Fibroblast of gingiva (primary cell): ENCODE measurements at regions not wholly inside any gene's neighbourhood (a gene's known extent, or its start where the extent isn't known, plus 50 kb on each side); places are given as distances from the start of the nearest gene placed in this dataset.

Experiments
- DNase-seq: peaks from one replicate; pipeline ENCODE4 v3.0.0-alpha.2; 2011; ENCODE audit warnings: low read depth

GRCh38 chr16:18059089-18059488 lies 277.4 kb downstream of the NPIPA8 start:
- no peak for DNase-seq

GRCh38 chr16:18055411-18055916 lies 281.1 kb downstream of the NPIPA8 start:
- DNase-seq: no peak

- no peak for DNase-seq
Measured at GRCh38 chr16:18050777-18051176, 285.8 kb downstream of the NPIPA8 start.

GRCh38 chr16:18050234-18050633 lies 286.3 kb downstream of the NPIPA8 start:
- DNase-seq: no peak

GRCh38 chr16:18049547-18050133 lies 286.9 kb downstream of the NPIPA8 start:
- DNase-seq: no peak

GRCh38 chr16:18048853-18049546 lies 287.5 kb downstream of the NPIPA8 start:
- no peak for DNase-seq

- no peak for DNase-seq
Measured at GRCh38 chr16:18047761-18048160, 288.8 kb downstream of the NPIPA8 start.

- no peak for DNase-seq
Measured at GRCh38 chr16:18045356-18045755, 291.2 kb downstream of the NPIPA8 start.

- no peak for DNase-seq
Measured at GRCh38 chr16:18041864-18042834, 294.4 kb downstream of the NPIPA8 start.

GRCh38 chr16:18039931-18040330 lies 296.6 kb downstream of the NPIPA8 start:
- no peak for DNase-seq

GRCh38 chr16:18037051-18037450 lies 299.5 kb downstream of the NPIPA8 start:
- no peak for DNase-seq

GRCh38 chr16:18024611-18025010 lies 311.9 kb downstream of the NPIPA8 start:
- DNase-seq: no peak

GRCh38 chr16:18018376-18018775 lies 318.2 kb downstream of the NPIPA8 start:
- DNase-seq: no peak

- no peak for DNase-seq
Measured at GRCh38 chr16:18013863-18014262, 322.7 kb downstream of the NPIPA8 start.

GRCh38 chr16:18008356-18008755 lies 328.2 kb downstream of the NPIPA8 start:
- DNase-seq: no peak

GRCh38 chr16:18003033-18003432 lies 333.5 kb downstream of the NPIPA8 start:
- no peak for DNase-seq

- DNase-seq: no peak
Measured at GRCh38 chr16:17998996-17999395, 337.5 kb downstream of the NPIPA8 start.

GRCh38 chr16:17998550-17998949 lies 338.0 kb downstream of the NPIPA8 start:
- no peak for DNase-seq

GRCh38 chr16:17994027-17994426 lies 342.5 kb downstream of the NPIPA8 start:
- no peak for DNase-seq

GRCh38 chr16:17992416-17992815 lies 344.1 kb downstream of the NPIPA8 start:
- DNase-seq: no peak

GRCh38 chr16:17989255-17989654 lies 347.3 kb downstream of the NPIPA8 start:
- no peak for DNase-seq

- no peak for DNase-seq
Measured at GRCh38 chr16:17988839-17989238, 347.7 kb downstream of the NPIPA8 start.

GRCh38 chr16:17986991-17987390 lies 349.5 kb downstream of the NPIPA8 start:
- no peak for DNase-seq
